OCI-LY3 (cell line): ENCODE measurements at regions not wholly inside any gene's neighbourhood (a gene's known extent, or its start where the extent isn't known, plus 50 kb on each side); places are given as distances from the start of the nearest gene placed in this dataset.

Experiments used
- EZH2phosphoT487 ChIP-seq: fragments of 200-600 bp; shearing (Covaris generic); IDR thresholded peaks from 2 replicates; pipeline ENCODE4 v1.6.1; 2018; ENCODE audit warnings: antibody characterized with exemption, mixed run types, low read depth
- TF ChIP-seq, protein P1 (sequence below): fragments of 200-600, 300-600 bp; sonication (generic); IDR thresholded peaks from 2 replicates; pipeline ENCODE4 v1.5.1; 2014; ENCODE audit warnings: antibody characterized with exemption, low read length, low read depth

DNA sequence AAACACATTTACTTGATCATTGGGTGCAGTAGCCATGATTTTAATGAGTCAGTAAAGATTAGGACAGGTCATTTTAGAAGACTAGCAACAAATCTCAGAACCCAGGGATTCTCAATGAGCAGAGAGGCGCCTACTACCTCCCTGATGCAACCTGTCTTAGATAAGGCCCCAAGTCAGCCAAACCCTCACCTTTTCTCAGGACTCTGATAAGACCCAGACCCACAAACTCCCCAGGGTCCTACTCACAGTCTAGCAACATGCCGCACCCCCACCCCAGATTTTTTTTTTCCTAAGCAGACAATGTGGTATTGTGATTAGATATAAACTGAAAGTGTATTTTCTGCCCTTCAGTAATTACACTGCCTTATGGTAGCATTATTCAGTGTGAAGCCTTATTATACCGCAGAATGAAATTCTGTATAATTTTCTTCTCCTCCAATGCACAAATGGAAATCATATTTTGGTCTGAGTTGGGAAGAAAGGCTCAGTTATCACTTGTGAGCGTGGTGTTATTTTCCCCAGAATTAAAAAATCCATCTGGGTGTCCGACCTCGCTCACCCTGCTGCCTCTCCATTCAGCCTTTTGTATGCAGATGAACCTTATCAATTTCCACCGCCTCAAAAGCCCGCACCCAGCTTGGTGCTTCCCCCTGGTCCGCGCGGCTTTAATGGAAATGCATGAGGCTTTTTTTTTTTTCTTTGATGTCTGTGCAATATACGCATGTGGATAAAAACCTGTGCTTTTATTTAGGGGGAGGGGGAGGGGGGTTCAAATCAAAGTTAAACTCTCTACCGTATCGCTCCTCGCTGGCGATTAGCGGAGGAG, 122.0 kb upstream of the SOX14 start:
- TF ChIP-seq, protein P1, sequence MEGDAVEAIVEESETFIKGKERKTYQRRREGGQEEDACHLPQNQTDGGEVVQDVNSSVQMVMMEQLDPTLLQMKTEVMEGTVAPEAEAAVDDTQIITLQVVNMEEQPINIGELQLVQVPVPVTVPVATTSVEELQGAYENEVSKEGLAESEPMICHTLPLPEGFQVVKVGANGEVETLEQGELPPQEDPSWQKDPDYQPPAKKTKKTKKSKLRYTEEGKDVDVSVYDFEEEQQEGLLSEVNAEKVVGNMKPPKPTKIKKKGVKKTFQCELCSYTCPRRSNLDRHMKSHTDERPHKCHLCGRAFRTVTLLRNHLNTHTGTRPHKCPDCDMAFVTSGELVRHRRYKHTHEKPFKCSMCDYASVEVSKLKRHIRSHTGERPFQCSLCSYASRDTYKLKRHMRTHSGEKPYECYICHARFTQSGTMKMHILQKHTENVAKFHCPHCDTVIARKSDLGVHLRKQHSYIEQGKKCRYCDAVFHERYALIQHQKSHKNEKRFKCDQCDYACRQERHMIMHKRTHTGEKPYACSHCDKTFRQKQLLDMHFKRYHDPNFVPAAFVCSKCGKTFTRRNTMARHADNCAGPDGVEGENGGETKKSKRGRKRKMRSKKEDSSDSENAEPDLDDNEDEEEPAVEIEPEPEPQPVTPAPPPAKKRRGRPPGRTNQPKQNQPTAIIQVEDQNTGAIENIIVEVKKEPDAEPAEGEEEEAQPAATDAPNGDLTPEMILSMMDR: no peak
- TF ChIP-seq EZH2phosphoT487: no peak
